ENCODE measurements at regions not wholly inside any gene's neighbourhood (a gene's known extent, or its start where the extent isn't known, plus 50 kb on each side); places are given as distances from the start of the nearest gene placed in this dataset.

GRCh38 chr9:89958086-89958485 is 353.3 kb downstream of the GADD45G start:
- DNase-seq (ENCODE audit: low read depth in 2 of 2), result no peak

DNA sequence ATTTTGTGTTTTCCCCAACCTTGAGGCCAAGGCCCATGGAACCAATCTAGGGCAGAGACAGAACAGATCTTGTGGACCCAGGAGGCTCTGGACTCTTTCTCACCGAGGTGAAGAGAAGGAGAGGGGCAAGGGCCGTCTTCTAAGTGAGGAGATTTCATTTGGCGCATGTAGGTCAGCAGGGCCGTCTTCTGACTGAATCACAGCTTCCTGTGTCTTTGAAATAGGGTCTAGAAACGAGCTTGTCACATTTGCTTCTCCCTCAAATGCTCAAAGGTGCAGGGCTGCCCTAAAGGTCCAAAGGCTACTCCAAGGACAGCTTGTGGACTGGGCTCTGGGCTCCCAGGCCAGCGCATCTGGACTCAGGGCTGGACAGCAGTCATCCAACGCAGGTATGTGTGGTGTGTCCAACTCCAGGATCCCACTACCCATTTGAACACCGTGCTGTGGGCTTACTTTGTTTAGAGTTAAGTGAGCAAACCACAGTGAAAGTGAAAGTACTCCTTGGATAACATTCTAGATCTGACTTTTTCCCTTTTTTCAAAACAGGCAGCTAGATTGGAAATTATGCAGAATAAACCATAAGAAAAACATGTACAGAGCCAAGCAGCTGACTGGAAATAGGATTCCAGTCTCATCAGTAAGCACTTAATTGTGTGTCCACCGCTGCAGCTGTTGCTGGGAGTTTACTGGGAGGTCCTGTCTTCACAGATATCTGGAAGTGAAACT is 357.0 kb downstream of the GADD45G start:
- no peak for DNase-seq (ENCODE audit: low read depth in 2 of 2)

- no peak for DNase-seq (ENCODE audit: low read depth in 2 of 2)
Measured at GRCh38 chr9:89963280-89963679, 358.5 kb downstream of the GADD45G start.

DNA sequence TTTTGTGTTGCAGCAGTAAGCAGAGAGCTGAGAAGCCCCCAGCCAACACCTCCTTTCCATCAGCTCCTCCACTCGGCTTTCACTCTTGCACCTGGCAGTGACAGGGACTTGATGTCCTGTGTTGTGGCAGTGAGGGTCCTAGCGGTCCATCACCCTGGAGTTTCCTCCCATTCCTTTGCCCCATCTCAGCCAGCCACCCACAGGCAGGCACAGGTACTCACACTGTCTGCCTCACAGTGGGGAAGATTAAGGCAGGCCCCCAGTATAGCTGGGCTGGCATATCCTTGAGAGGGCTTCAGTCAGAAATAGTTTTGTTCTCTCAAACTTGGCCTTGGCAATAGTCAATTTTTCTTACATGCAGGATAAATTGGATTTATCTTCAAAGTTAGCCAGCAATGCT is 362.7 kb downstream of the GADD45G start:
- no peak for DNase-seq (ENCODE audit: low read depth in 2 of 2)

- no peak for DNase-seq (ENCODE audit: low read depth in 2 of 2)
Measured at GRCh38 chr9:89969156-89969675, 364.4 kb downstream of the GADD45G start.

DNA sequence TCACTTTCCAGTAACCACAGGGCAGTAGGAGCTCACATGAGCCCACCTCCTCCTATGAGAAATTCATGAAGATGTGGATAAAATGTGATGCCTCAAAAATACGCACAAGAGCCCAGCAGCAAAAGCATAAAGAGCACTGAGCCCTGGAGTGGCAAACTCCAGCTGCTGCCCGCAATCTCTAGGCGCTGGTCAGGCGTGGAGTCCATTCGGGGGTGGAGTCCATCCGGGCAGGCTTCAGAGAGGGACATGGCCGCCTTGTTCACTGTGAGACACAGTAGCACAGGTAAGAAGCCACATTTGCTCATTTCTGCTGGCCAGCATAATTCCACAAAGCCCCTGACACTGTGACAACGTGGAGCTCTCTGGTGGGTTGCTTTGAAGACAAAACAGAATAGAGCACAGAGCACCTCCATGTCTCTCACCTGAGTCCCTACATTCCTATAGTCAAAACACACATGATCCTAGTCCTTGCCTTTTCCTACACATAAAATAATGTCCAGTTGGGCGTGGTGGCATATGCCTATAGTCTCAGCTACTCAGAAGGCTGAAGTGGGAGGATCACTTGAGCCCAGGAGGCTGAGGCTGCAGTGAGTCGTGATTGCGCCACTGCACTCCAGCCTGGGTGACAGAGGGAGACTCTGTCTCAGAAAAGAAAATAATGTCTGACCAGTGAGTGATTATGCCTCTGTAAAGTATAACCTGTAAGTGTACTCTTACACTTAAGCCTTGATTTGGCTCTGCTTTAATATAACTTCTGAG is 365.2 kb downstream of the GADD45G start:
- no peak for DNase-seq (ENCODE audit: low read depth in 2 of 2)

- DNase-seq (ENCODE audit: low read depth in 2 of 2), result no peak
Measured at GRCh38 chr9:89970701-89971100, 365.9 kb downstream of the GADD45G start.

GRCh38 chr9:89972535-89972934 is 367.7 kb downstream of the GADD45G start:
- no peak for DNase-seq (ENCODE audit: low read depth in 2 of 2)

DNA sequence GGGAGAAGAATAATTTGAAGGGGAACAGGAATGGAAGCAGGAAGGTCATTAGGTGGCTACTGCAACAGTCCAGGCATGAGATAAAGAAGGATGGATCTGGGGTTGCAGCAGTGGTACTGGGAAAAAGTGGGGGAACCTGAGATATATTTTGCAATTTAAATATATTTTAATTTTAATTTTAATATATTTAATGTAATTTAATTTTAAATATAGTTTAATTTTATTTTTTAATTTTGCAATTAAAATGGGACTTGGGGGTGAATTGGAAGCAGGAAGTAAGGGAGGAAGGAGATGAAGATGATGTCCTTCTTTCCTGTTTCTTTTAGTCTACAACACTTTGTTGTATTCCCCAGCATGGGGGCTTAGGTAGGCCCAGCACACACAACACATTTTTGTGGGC is 369.8 kb downstream of the GADD45G start:
- no peak for DNase-seq (ENCODE audit: low read depth in 2 of 2)

GRCh38 chr9:89975024-89975423 is 370.2 kb downstream of the GADD45G start:
- DNase-seq (ENCODE audit: low read depth in 2 of 2), result no peak

DNA sequence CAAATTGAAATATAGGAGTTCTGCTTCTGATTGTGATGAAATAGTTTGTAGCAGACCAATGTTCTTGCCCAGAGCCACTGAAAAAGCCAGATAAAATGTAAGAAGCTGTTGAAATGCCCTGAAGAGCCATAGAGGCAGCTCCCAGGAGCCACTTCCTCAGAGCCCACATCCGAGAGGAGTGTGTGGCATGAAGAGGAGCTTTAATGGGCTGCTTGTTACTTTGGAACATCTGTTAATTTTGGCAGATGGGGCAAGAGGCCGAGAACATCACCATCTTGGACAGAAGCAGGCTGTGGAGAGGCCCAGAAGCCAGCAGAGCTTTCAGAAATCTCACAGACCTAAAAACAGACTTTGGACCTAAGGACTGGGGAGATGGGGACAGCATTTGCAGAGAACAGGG is 370.8 kb downstream of the GADD45G start:
- no peak for DNase-seq (ENCODE audit: low read depth in 2 of 2)

- no peak for DNase-seq (ENCODE audit: low read depth in 2 of 2)
Measured at GRCh38 chr9:89978185-89978584, 373.4 kb downstream of the GADD45G start.

- DNase-seq (ENCODE audit: low read depth in 2 of 2), result no peak
Measured at GRCh38 chr9:89980600-89980999, 375.8 kb downstream of the GADD45G start.

DNA sequence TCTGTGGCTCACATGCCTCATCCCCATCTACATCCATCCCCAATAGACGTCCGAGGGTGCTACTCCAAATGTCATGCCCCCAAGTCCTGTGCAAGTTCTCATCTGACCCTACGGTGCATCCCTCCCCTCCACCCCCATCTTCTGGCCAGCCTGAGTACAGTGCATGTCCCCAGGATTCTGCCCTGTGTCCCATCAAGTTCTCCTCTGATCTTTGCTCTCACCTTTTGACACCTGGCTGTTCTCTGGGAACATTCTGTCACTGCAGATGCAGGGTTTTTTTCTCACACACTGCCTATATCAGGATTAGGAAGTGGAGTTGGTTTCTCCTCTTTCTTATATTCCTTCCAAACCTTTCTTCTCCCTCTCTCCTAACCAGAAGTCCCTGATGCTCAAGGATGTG is 377.2 kb downstream of the GADD45G start:
- DNase-seq (ENCODE audit: low read depth in 2 of 2), result no peak

DNA sequence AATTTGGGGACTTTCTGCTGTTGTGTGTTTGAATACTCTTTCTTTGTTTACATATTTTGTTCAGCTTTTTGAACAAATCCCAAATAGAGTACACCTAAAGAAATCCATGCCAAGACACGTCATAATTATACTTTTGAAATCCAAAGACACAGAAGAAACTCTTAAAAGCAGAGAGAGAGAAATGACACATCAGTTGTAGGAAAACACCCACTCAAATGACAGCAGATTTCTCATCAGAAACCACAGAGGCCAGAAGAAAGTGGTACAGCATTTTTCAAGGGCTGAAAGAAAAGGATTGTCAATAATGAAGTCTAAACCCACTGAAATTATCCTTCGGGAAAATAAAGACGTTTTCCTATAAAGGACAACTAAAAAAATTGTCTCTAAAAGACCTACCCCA is 378.6 kb downstream of the GADD45G start:
- DNase-seq (ENCODE audit: low read depth in 2 of 2), result no peak

- no peak for DNase-seq (ENCODE audit: low read depth in 2 of 2)
Measured at GRCh38 chr9:89984214-89984613, 379.4 kb downstream of the GADD45G start.

- DNase-seq (ENCODE audit: low read depth in 2 of 2), result no peak
Measured at GRCh38 chr9:89985068-89985467, 380.3 kb downstream of the GADD45G start.

DNA sequence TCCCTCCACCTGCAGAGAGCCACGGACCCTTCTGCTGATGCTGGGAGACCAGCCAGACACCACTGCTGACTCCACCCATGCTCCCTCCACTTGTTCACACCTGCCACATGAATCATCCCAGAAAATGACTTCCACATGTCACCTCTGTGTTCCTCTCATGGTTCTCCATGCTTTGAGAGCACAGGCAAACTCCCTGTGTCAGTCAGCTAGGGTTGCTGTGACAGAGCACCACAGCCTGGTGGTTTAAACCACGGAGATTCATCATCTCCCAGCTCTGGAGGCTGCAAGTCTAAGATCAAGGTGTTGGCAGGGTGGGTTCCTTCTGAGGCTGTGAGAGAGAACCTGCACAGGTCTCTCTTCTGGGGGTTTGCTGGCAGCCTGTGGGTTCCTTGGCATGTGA is 381.4 kb downstream of the GADD45G start:
- no peak for DNase-seq (ENCODE audit: low read depth in 2 of 2)

- DNase-seq (ENCODE audit: low read depth in 2 of 2), result no peak
Measured at GRCh38 chr9:89988458-89988857, 383.6 kb downstream of the GADD45G start.

DNA sequence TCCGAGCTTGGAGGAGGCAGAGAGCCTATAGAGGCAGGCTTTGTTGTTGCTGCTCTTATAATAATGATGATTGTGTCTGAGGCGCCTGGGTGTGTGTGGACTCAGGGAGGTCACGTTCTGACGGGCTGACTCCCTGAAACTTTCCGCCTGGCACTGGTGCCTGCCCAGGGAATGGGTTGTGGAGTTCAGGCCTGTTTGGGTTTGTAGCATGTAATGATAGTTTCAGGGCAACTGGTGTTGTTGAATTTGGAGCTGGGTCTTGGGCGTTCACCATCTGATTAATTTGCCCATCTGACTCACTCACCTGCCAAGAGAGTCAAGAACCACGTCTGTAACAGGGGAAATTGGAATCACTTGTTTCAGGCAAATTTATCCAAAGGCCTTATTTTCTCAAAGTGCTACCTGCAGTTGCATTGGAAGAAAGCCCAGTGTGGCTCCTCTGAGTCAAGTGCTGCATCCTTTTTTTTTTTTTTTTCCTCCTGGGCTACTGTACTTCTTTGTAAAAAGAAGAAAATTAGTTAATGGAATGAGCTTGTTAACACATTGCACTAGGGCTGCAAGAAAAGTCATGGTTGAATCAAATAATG is 386.5 kb downstream of the GADD45G start:
- DNase-seq (ENCODE audit: low read depth in 2 of 2), result no peak

DNA sequence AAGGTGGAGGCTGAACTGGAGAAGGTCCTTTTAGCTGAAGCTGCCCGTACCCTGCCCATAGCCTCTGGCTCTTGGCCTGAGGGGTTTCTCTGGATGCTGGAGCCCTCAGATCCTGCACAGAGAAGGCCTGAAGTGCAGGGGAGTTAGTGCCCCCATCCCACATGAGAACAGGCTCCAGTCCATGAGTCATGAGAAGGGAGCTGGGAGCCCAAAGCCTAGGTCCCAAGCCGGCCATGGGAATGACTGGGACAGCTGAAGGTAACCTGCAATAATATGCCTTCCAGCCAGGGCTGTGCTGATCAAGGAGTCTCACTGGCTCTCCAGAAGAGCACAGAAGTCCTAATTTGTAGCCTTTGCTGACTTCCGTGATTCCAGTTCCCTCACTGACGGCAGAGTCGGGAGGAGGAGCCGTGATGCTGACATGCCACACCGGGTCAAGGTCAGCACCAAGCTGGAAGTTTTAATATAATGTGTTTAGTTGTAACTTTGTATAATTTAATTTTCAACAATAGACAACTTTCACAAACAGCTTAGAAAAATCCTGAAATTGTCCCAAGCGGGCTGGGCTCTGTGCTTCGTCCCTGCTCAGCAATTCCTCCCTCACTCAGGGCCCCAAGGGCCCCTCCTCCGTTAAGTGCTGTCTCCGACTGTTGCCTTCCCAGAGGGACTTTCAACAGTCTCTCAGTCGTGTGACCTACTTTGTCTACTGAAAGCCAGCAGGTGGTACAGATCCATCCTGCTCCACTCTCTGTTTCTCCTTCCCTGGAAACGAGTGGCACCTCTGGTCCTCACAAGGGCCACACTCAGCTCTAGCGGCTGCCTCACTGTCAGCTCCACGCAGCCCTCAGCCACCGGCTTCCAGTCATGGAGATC is 387.8 kb downstream of the GADD45G start:
- DNase-seq (ENCODE audit: low read depth in 2 of 2), result no peak

All from stimulated activated CD4-positive, alpha-beta T cell treated with anti-CD3 and anti-CD28 coated beads, Interleukin-1b, Interleukin-23, amount 100 ng/mL, for 1 hour (primary cell).